ENCODE measurements at regions not wholly inside any gene's neighbourhood (a gene's known extent, or its start where the extent isn't known, plus 50 kb on each side); places are given as distances from the start of the nearest gene placed in this dataset.

DNA sequence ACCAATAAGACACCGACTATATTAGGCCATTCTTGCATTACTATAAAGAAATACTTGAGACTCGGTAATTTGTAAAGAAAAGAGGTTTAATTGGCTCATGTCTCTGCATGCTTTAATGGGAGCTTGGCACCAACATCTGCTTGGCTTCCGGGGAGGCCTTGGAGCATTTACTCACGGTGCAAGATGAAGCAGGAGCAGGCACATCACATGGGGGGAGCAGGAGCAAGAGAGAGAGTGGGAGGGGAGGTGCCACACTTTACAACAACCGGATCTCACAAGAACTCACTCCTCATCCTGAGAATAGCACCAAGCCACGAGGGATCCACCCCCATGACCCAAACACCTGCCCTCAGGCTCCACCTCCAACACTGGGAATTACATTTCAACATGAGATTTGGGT is 224.8 kb downstream of the KLF5 start:
- Mint-ChIP-seq H3K27ac (no peak overlapping the region), H3K27me3 (ENCODE audit: low read depth) (no peaks in the 10 kb centered on the region), H3K4me3 (no peak overlapping the region), H3K4me1 (no peaks in the 10 kb centered on the region; the same call in 1 of the 2 replicates), H3K36me3 (no peaks in the 10 kb centered on the region), H3K9me3 (peaks cover 26% of the 10 kb centered on the region)
- TF ChIP-seq NFE2L1 (CRISPR knock-in tag; IDR thresholded peaks at IDR 0.05) (no peak), FOXK1 (CRISPR knock-in tag; IDR thresholded peaks at IDR 0.05) (no peak)
- no peak for DNase-seq (ENCODE audit: low spot score)
- POLR2A ChIA-PET = no interaction called here
- ATAC-seq = no peak
- CTCF ChIA-PET = interaction anchor here (0.5 kb wide), 1 partner anchor 26 kb away, joined by 3 read pairs; no protein-coding TSS in a partner anchor

DNA sequence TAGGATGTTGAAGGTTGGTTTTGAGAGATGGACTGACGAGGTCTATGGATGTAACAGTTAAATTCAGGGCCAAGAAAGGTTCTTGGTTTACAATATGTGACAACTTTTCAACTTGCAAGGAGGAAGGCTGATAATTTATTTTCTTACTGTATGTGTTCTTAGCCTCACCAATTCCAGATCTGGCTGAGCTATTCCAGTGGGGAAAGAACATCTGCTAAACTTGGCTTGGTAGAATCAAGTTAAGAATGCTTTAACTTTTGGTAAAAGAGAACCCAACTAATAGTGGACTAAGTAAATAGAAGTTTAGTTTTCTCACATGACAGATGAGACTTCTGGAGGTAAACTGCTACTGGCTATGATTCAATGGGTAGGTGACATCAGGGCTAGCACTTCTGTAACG is 222.9 kb downstream of the KLF5 start:
- Mint-ChIP-seq H3K27ac (no peak overlapping the region), H3K36me3 (no peaks in the 10 kb centered on the region), H3K4me3 (no peak overlapping the region), H3K4me1 (no peaks in the 10 kb centered on the region), H3K27me3 (ENCODE audit: low read depth) (no peaks in the 10 kb centered on the region), H3K9me3 (peaks cover 40% of the 10 kb centered on the region)
- TF ChIP-seq MXD4 (CRISPR knock-in tag; IDR thresholded peaks at IDR 0.05; ENCODE audit: borderline replicate concordance) (no peak), ZNF138 (CRISPR knock-in tag; conservative IDR thresholded peaks at IDR 0.05) (no peak), PRRX2 (CRISPR knock-in tag; IDR thresholded peaks at IDR 0.05) (no peak), TEAD1 (CRISPR knock-in tag; IDR thresholded peaks at IDR 0.05) (no peak), ZNF671 (CRISPR knock-in tag; IDR thresholded peaks at IDR 0.05) (no peak), RELA (CRISPR knock-in tag; IDR thresholded peaks at IDR 0.05; ENCODE audit: borderline replicate concordance) (no peak), CREB1 (CRISPR knock-in tag; IDR thresholded peaks at IDR 0.05) (no peak), MYBL2 (CRISPR knock-in tag; IDR thresholded peaks at IDR 0.05) (no peak), ZNF219 (CRISPR knock-in tag; IDR thresholded peaks at IDR 0.05; ENCODE audit: borderline replicate concordance) (no peak), FOXK1 (CRISPR knock-in tag; IDR thresholded peaks at IDR 0.05) (no peak), IRF2 (CRISPR knock-in tag; IDR thresholded peaks at IDR 0.05; ENCODE audit: borderline replicate concordance, low read depth) (no peak), GABPB1 (CRISPR knock-in tag; IDR thresholded peaks at IDR 0.05) (no peak)
- TF ChIP-seq, protein P1, sequence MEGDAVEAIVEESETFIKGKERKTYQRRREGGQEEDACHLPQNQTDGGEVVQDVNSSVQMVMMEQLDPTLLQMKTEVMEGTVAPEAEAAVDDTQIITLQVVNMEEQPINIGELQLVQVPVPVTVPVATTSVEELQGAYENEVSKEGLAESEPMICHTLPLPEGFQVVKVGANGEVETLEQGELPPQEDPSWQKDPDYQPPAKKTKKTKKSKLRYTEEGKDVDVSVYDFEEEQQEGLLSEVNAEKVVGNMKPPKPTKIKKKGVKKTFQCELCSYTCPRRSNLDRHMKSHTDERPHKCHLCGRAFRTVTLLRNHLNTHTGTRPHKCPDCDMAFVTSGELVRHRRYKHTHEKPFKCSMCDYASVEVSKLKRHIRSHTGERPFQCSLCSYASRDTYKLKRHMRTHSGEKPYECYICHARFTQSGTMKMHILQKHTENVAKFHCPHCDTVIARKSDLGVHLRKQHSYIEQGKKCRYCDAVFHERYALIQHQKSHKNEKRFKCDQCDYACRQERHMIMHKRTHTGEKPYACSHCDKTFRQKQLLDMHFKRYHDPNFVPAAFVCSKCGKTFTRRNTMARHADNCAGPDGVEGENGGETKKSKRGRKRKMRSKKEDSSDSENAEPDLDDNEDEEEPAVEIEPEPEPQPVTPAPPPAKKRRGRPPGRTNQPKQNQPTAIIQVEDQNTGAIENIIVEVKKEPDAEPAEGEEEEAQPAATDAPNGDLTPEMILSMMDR (IDR thresholded peaks at IDR 0.05) = no peak
- TF ChIP-seq, protein P2, sequence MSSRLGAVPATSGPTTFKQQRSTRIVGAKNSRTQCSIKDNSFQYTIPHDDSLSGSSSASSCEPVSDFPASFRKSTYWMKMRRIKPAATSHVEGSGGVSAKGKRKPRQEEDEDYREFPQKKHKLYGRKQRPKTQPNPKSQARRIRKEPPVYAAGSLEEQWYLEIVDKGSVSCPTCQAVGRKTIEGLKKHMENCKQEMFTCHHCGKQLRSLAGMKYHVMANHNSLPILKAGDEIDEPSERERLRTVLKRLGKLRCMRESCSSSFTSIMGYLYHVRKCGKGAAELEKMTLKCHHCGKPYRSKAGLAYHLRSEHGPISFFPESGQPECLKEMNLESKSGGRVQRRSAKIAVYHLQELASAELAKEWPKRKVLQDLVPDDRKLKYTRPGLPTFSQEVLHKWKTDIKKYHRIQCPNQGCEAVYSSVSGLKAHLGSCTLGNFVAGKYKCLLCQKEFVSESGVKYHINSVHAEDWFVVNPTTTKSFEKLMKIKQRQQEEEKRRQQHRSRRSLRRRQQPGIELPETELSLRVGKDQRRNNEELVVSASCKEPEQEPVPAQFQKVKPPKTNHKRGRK (CRISPR knock-in tag; IDR thresholded peaks at IDR 0.05; ENCODE audit: borderline replicate concordance) = no peak
- TF ChIP-seq, protein P3, sequence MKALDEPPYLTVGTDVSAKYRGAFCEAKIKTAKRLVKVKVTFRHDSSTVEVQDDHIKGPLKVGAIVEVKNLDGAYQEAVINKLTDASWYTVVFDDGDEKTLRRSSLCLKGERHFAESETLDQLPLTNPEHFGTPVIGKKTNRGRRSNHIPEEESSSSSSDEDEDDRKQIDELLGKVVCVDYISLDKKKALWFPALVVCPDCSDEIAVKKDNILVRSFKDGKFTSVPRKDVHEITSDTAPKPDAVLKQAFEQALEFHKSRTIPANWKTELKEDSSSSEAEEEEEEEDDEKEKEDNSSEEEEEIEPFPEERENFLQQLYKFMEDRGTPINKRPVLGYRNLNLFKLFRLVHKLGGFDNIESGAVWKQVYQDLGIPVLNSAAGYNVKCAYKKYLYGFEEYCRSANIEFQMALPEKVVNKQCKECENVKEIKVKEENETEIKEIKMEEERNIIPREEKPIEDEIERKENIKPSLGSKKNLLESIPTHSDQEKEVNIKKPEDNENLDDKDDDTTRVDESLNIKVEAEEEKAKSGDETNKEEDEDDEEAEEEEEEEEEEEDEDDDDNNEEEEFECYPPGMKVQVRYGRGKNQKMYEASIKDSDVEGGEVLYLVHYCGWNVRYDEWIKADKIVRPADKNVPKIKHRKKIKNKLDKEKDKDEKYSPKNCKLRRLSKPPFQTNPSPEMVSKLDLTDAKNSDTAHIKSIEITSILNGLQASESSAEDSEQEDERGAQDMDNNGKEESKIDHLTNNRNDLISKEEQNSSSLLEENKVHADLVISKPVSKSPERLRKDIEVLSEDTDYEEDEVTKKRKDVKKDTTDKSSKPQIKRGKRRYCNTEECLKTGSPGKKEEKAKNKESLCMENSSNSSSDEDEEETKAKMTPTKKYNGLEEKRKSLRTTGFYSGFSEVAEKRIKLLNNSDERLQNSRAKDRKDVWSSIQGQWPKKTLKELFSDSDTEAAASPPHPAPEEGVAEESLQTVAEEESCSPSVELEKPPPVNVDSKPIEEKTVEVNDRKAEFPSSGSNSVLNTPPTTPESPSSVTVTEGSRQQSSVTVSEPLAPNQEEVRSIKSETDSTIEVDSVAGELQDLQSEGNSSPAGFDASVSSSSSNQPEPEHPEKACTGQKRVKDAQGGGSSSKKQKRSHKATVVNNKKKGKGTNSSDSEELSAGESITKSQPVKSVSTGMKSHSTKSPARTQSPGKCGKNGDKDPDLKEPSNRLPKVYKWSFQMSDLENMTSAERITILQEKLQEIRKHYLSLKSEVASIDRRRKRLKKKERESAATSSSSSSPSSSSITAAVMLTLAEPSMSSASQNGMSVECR (CRISPR knock-in tag; IDR thresholded peaks at IDR 0.05; ENCODE audit: borderline replicate concordance) = no peak
- TF ChIP-seq, protein P4, sequence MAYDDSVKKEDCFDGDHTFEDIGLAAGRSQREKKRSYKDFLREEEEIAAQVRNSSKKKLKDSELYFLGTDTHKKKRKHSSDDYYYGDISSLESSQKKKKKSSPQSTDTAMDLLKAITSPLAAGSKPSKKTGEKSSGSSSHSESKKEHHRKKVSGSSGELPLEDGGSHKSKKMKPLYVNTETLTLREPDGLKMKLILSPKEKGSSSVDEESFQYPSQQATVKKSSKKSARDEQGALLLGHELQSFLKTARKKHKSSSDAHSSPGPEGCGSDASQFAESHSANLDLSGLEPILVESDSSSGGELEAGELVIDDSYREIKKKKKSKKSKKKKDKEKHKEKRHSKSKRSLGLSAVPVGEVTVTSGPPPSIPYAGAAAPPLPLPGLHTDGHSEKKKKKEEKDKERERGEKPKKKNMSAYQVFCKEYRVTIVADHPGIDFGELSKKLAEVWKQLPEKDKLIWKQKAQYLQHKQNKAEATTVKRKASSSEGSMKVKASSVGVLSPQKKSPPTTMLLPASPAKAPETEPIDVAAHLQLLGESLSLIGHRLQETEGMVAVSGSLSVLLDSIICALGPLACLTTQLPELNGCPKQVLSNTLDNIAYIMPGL (CRISPR knock-in tag; IDR thresholded peaks at IDR 0.05) = no peak
- TF ChIP-seq, protein P5, sequence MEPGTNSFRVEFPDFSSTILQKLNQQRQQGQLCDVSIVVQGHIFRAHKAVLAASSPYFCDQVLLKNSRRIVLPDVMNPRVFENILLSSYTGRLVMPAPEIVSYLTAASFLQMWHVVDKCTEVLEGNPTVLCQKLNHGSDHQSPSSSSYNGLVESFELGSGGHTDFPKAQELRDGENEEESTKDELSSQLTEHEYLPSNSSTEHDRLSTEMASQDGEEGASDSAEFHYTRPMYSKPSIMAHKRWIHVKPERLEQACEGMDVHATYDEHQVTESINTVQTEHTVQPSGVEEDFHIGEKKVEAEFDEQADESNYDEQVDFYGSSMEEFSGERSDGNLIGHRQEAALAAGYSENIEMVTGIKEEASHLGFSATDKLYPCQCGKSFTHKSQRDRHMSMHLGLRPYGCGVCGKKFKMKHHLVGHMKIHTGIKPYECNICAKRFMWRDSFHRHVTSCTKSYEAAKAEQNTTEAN (CRISPR knock-in tag; IDR thresholded peaks at IDR 0.05) = no peak
- POLR2A ChIA-PET = no interaction called here
- ATAC-seq = no peak
- DNase-seq (ENCODE audit: low spot score) = no peak
- CTCF ChIA-PET = no interaction called here

Measured in WTC11 (cell line).